HCT116 (cell line): ENCODE measurements at regions not wholly inside any gene's neighbourhood (a gene's known extent, or its start where the extent isn't known, plus 50 kb on each side); places are given as distances from the start of the nearest gene placed in this dataset.

Experiments
- ATAC-seq: fragments of 200-7000 bp; cut with Tn5 transposase; 2 replicates; pipeline ENCODE4 v1.9.1; 2020; ENCODE audit warnings: mild to moderate bottlenecking, moderate library complexity
- BruUV-seq: library from RNA; stranded (reverse); fragments of 400-500 nt; replicated peaks from 2 replicates; lab custom pipeline; 2021; lab: Mats Ljungman, UMichigan
- CTCF ChIA-PET: fragments of 300-600 bp; sonication (Branson Sonifier 250); formaldehyde crosslinking; loops from one replicate; lab custom pipeline; 2021; ENCODE audit warnings: antibody characterized with exemption; lab: Charles Lee
- POLR2A ChIA-PET: fragments of 300-600, 350-600 bp; sonication (Branson Sonifier 250); formaldehyde crosslinking; loops from one replicate; lab custom pipeline; 2021; ENCODE audit warnings: antibody characterized with exemption; lab: Charles Lee
- RAD21 ChIA-PET, 2 experiments: fragments of 300-600 bp; sonication (Branson Sonifier 250); formaldehyde crosslinking; loops; one replicate each; lab custom pipeline; 2023; ENCODE audit warnings: low total read pairs in 2 of 2; ENCODE audit not compliant: uncharacterized antibody in 2 of 2, unreplicated experiment in 2 of 2, low non-redundant PET in 1 of 2; lab: Charles Lee
- DNase-seq: peaks from one replicate; pipeline ENCODE4 v3.0.0-alpha.2; 2010; ENCODE audit warnings: low read depth, low spot score
- H2AFZ ChIP-seq: fragments of 200-600 bp; shearing (Covaris generic), sonication (generic); 2 replicates; pipeline ENCODE4 v1.6.1; 2017; ENCODE audit warnings: low read depth, mixed run types, mixed read lengths, antibody characterized with exemption, low read length; ENCODE audit not compliant: poor library complexity, severe bottlenecking
- H3K27ac ChIP-seq: 2 replicates; pipeline ENCODE4 v1.5.1; 2012; ENCODE audit warnings: low read depth, low read length
- H3K27me3 ChIP-seq: fragments of 200-600 bp; sonication (generic); 2 replicates; pipeline ENCODE4 v1.6.1; 2016; ENCODE audit warnings: mixed run types, low read length, mixed read lengths; ENCODE audit not compliant: insufficient read depth
- H3K36me3 ChIP-seq, 2 experiments: fragments of 200-500 bp in 1 of 2; fragments of 200-600 bp in 1 of 2; sonication (Bioruptor generic) in 1 of 2; sonication (generic) in 1 of 2; 2 replicates each; pipeline versions ENCODE4 v1.5.1 to v1.6.1; 2014 to 2016; ENCODE audit warnings: low read length in 2 of 2, inconsistent platforms in 1 of 2, mixed read lengths in 1 of 2, mixed run types in 1 of 2; ENCODE audit not compliant: insufficient read depth in 2 of 2, control insufficient read depth in 1 of 2
- H3K4me1 ChIP-seq, 2 experiments: fragments of 200-600 bp in 1 of 2; sonication (generic) in 1 of 2; 2 replicates each; pipeline versions ENCODE4 v1.5.1 to v1.6.1; 2012 to 2017; ENCODE audit warnings: low read length in 2 of 2, inconsistent platforms in 1 of 2, mild to moderate bottlenecking in 1 of 2, mixed read lengths in 1 of 2, mixed run types in 1 of 2, moderate library complexity in 1 of 2; ENCODE audit not compliant: insufficient read depth in 2 of 2, control insufficient read depth in 1 of 2
- H3K4me2 ChIP-seq: fragments of 200-600 bp; sonication (generic); 2 replicates; pipeline ENCODE4 v1.6.1; 2017; ENCODE audit warnings: mixed run types, low read length, mixed read lengths
- H3K4me3 ChIP-seq, 2 experiments: fragments of 200-600 bp in 1 of 2; sonication (generic) in 1 of 2; replicated peaks in 1 of 2; 2 replicates each; pipeline ENCODE4 v1.5.1; 2011 to 2016; ENCODE audit warnings: low read length in 2 of 2, control low read depth in 1 of 2, low read depth in 1 of 2, mild to moderate bottlenecking in 1 of 2, mixed read lengths in 1 of 2, mixed run types in 1 of 2
- H3K79me2 ChIP-seq: fragments of 200-600 bp; sonication (generic); 2 replicates; pipeline ENCODE4 v1.6.1; 2017; ENCODE audit warnings: mild to moderate bottlenecking, mixed run types, low read length, moderate library complexity, mixed read lengths; ENCODE audit not compliant: insufficient read depth
- H3K9ac ChIP-seq: fragments of 200-600 bp; sonication (generic); 2 replicates; pipeline ENCODE4 v1.6.1; 2016; ENCODE audit warnings: low read length, mixed read lengths
- H3K9me2 ChIP-seq: fragments of 200-600 bp; sonication (generic), shearing (Covaris generic); 2 replicates; pipeline ENCODE4 v1.6.1; 2017; ENCODE audit warnings: mixed run types, mild to moderate bottlenecking, moderate library complexity; ENCODE audit not compliant: insufficient read depth
- H3K9me3 ChIP-seq, 2 experiments: fragments of 200-500 bp in 1 of 2; fragments of 200-600 bp in 1 of 2; sonication (Bioruptor generic) in 1 of 2; sonication (generic) in 1 of 2; 2 replicates each; pipeline ENCODE4 v1.6.1; 2014 to 2017; ENCODE audit warnings: low read length in 2 of 2, mixed read lengths in 2 of 2, inconsistent platforms in 1 of 2, low read depth in 1 of 2, mild to moderate bottlenecking in 1 of 2, mixed run types in 1 of 2, moderate library complexity in 1 of 2; ENCODE audit not compliant: control insufficient read depth in 1 of 2, insufficient read depth in 1 of 2
- H4K20me1 ChIP-seq: fragments of 200-600 bp; sonication (generic), shearing (Covaris generic); 2 replicates; pipeline ENCODE4 v1.6.1; 2017; ENCODE audit warnings: mixed run types, mild to moderate bottlenecking, moderate library complexity; ENCODE audit not compliant: insufficient read depth
- CBX3 ChIP-seq: IDR thresholded peaks from 2 replicates; pipeline ENCODE4 v1.6.1; 2012; ENCODE audit warnings: low read depth
- EGR1 ChIP-seq: IDR thresholded peaks from 2 replicates; pipeline ENCODE4 v1.6.1; 2012; ENCODE audit warnings: low read depth
- EZH2 ChIP-seq: fragments of 200-600 bp; sonication (generic); IDR thresholded peaks from 2 replicates; pipeline ENCODE4 v1.6.1; 2017; ENCODE audit warnings: antibody characterized with exemption, mixed run types
- FOSL1 ChIP-seq: IDR thresholded peaks from 2 replicates; pipeline ENCODE4 v1.6.1; 2012; ENCODE audit warnings: low read depth
- POLR2A ChIP-seq: IDR thresholded peaks from 2 replicates; pipeline ENCODE4 v1.7.0; 2011; ENCODE audit warnings: borderline replicate concordance; ENCODE audit not compliant: insufficient read depth, insufficient read length; ENCODE audit errors: extremely low read depth
- POLR2AphosphoS5 ChIP-seq: IDR thresholded peaks from 2 replicates; pipeline ENCODE4 v1.6.1; 2011; ENCODE audit warnings: mild to moderate bottlenecking, low read depth, low read length, moderate library complexity
- SIN3A ChIP-seq: IDR thresholded peaks from 2 replicates; pipeline ENCODE4 v1.6.1; 2012; ENCODE audit warnings: low read depth
- SP1 ChIP-seq: IDR thresholded peaks from 2 replicates; pipeline ENCODE4 v1.6.1; 2012; ENCODE audit warnings: low read depth
- TCF7L2 ChIP-seq: IDR thresholded peaks from 2 replicates; pipeline ENCODE4 v1.7.0; 2011; ENCODE audit warnings: borderline replicate concordance, inconsistent platforms; ENCODE audit not compliant: insufficient read depth, insufficient read length; ENCODE audit errors: extremely low read depth
- YY1 ChIP-seq: IDR thresholded peaks from 2 replicates; pipeline ENCODE4 v1.6.1; 2011; ENCODE audit warnings: low read length, low read depth, moderate library complexity, mild to moderate bottlenecking; ENCODE audit not compliant: insufficient replicate concordance; ENCODE audit errors: extremely low read depth
- ZFX ChIP-seq: fragments of 450-650 bp; IDR thresholded peaks from 2 replicates; pipeline ENCODE4 v1.6.1; 2017
- ZNF274 ChIP-seq: fragments of 200-500 bp; sonication (Bioruptor generic); IDR thresholded peaks from 2 replicates; pipeline ENCODE4 v1.6.1; 2014; ENCODE audit warnings: mild to moderate bottlenecking, low read depth, low read length, inconsistent platforms
- intact Hi-C: fragments of 100-400 bp; cut with micrococcal nuclease; formaldehyde crosslinking; loops from 2 replicates; pipeline ENCODE4 v1.10.0; 2022
- TF ChIP-seq, protein P1 (sequence below): IDR thresholded peaks from 2 replicates; pipeline ENCODE4 v1.6.1; 2012
- TF ChIP-seq, protein P2 (sequence below): IDR thresholded peaks from 2 replicates; pipeline ENCODE4 v1.6.1; 2012; ENCODE audit warnings: low read depth

DNA sequence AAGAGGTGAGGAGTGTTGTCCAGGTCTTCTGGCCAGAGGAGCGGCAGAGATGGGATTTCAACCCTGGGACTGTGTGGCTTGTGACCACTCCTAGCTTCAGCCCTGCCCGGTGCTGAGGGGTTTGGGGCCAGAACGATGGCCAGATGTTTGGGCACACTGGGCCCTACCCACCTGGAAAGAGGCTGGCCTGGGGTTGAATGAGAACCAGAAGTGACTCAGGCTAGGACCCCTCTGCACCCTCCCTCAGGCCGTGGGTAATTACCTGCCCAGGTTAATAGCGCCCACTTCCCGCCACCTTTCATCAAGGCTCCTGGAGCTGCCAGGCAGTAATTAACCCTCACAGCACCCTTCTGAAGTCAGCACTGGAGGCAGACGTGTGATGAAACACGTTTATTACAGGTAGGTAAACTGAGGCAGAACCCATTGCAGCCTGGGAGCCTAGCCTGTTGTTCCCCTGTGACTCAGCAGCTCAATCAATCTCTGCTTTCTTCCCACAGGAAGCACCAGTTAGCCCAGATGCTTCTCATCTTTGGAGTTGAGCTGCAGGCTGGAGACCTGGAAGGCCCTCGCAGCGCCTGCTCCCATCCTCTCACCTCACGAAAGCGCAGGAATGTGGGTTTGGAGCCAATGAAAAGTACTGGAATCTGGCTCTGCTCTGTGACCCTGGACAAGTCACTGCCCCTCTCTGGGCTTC, 120.8 kb downstream of the CEBPB start:
- H3K9ac ChIP-seq: no peak overlapping the region
- no peak for ATAC-seq
- H3K9me3 ChIP-seq: no peaks in the 10 kb centered on the region
- no peak overlapping the region for H2AFZ ChIP-seq
- H3K27ac ChIP-seq: no peak overlapping the region
- intact Hi-C loops: no loop called here
- H4K20me1 ChIP-seq: no peaks in the 10 kb centered on the region
- BruUV-seq: no TSS peak
- CTCF ChIA-PET: no interaction called here
- no peak overlapping the region for H3K4me2 ChIP-seq
- no peaks in the 10 kb centered on the region for H3K27me3 ChIP-seq
- H3K4me1 ChIP-seq: peaks cover 21 to 43% of the 10 kb centered on the region in 2 experiments
- H3K9me2 ChIP-seq: no peaks in the 10 kb centered on the region
- H3K4me3 ChIP-seq: no peak overlapping the region
- H3K36me3 ChIP-seq: no peaks in the 10 kb centered on the region
- no peaks in the 10 kb centered on the region for H3K79me2 ChIP-seq
- no peak for DNase-seq
- TF ChIP-seq CBX3: no peak
- TF ChIP-seq POLR2AphosphoS5: no peak
- no peak for TF ChIP-seq EGR1
- TF ChIP-seq EZH2: no peak
- no peak for TF ChIP-seq TCF7L2
- no peak for TF ChIP-seq SIN3A
- POLR2A ChIA-PET: no interaction called here
- RAD21 ChIA-PET: no interaction called here

DNA sequence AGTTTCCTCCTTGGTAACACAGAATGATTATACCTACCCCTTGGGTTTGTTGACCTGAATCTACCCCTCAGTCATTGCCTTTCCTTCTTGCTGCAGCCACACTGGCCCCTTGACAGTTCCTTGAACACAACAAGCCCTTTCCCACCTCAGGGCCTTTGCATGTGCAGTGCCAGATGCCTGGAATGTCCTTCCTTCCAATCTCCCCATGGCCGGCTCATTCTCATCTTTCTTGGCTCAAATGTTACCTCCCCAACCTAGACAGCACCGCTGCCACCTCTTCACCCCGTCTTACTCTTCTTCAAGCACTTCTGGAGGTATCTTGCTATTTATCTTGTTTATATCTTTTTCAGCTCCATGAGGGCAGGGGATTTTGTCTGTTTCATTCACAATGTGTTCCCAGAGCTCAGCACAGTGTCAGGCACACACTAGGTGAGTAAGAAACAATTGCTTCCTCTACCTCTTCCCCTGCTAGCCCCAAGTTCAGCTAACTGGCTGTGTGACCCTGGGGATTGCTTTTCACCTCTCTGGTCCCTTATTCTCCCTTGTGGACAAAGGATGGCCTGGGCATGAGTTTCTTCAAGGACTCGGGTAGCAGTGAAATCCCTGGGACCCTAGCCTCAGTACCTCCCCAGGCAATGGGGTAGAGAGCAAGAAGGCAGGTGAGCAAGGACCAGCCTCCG, 121.5 kb downstream of the CEBPB start:
- no peak overlapping the region for H3K4me3 ChIP-seq
- H3K4me2 ChIP-seq: peak overlapping the region; percentile 44
- no peaks in the 10 kb centered on the region for H3K79me2 ChIP-seq
- no peaks in the 10 kb centered on the region for H3K9me3 ChIP-seq
- DNase-seq: no peak
- CTCF ChIA-PET: no interaction called here
- no peaks in the 10 kb centered on the region for H3K9me2 ChIP-seq
- intact Hi-C loops: no loop called here
- no peak for ATAC-seq
- POLR2A ChIA-PET: no interaction called here
- peaks cover 21 to 40% of the 10 kb centered on the region in 2 experiments for H3K4me1 ChIP-seq
- H3K27ac ChIP-seq: peak overlapping the region; percentile 20; the same call in 1 of the 2 replicates
- RAD21 ChIA-PET: no interaction called here
- H3K36me3 ChIP-seq: no peaks in the 10 kb centered on the region
- H2AFZ ChIP-seq: no peak overlapping the region
- no TSS peak for BruUV-seq
- H3K27me3 ChIP-seq: no peaks in the 10 kb centered on the region
- H4K20me1 ChIP-seq: no peaks in the 10 kb centered on the region
- H3K9ac ChIP-seq: no peak overlapping the region
- TF ChIP-seq SP1 (no peak), ZFX (no peak), POLR2A (no peak), ZNF274 (no peak), POLR2AphosphoS5 (no peak), FOSL1 (no peak), YY1 (no peak)
- TF ChIP-seq, protein P1, sequence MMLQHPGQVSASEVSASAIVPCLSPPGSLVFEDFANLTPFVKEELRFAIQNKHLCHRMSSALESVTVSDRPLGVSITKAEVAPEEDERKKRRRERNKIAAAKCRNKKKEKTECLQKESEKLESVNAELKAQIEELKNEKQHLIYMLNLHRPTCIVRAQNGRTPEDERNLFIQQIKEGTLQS: no peak
- TF ChIP-seq, protein P2, sequence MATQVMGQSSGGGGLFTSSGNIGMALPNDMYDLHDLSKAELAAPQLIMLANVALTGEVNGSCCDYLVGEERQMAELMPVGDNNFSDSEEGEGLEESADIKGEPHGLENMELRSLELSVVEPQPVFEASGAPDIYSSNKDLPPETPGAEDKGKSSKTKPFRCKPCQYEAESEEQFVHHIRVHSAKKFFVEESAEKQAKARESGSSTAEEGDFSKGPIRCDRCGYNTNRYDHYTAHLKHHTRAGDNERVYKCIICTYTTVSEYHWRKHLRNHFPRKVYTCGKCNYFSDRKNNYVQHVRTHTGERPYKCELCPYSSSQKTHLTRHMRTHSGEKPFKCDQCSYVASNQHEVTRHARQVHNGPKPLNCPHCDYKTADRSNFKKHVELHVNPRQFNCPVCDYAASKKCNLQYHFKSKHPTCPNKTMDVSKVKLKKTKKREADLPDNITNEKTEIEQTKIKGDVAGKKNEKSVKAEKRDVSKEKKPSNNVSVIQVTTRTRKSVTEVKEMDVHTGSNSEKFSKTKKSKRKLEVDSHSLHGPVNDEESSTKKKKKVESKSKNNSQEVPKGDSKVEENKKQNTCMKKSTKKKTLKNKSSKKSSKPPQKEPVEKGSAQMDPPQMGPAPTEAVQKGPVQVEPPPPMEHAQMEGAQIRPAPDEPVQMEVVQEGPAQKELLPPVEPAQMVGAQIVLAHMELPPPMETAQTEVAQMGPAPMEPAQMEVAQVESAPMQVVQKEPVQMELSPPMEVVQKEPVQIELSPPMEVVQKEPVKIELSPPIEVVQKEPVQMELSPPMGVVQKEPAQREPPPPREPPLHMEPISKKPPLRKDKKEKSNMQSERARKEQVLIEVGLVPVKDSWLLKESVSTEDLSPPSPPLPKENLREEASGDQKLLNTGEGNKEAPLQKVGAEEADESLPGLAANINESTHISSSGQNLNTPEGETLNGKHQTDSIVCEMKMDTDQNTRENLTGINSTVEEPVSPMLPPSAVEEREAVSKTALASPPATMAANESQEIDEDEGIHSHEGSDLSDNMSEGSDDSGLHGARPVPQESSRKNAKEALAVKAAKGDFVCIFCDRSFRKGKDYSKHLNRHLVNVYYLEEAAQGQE: no peak
